GM10266 (cell line): ENCODE measurements at regions not wholly inside any gene's neighbourhood (a gene's known extent, or its start where the extent isn't known, plus 50 kb on each side); places are given as distances from the start of the nearest gene placed in this dataset.

Experiments used
- DNase-seq: peaks from one replicate; pipeline ENCODE4 v3.0.0; 2012; ENCODE audit errors: extremely low spot score
- TF ChIP-seq, protein P1 (sequence below): IDR thresholded peaks from 2 replicates; pipeline ENCODE4 v1.5.1; 2012; ENCODE audit warnings: mild to moderate bottlenecking, low read depth; ENCODE audit not compliant: control insufficient read depth, insufficient read depth; ENCODE audit errors: missing control alignments

DNA sequence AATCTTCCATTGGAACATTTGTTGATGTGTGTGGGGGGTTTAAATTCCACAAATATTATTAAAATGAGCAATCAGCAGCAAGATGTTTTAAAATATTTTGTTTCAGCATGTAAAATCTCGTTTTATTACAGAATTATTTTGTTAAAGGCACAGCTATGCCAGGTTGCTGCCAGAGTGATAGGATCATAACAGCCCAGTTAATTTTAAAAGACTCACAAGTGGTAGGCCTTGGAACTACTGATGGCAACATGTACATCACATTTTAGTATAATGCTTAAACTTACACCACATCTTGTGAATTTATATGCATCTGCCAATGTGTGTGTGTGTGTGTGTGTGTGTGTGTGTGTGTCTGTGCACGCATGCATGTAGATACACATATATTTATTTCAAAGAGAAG is 97.8 kb upstream of the SPRY1 start:
- DNase-seq, result no peak
- TF ChIP-seq, protein P1, sequence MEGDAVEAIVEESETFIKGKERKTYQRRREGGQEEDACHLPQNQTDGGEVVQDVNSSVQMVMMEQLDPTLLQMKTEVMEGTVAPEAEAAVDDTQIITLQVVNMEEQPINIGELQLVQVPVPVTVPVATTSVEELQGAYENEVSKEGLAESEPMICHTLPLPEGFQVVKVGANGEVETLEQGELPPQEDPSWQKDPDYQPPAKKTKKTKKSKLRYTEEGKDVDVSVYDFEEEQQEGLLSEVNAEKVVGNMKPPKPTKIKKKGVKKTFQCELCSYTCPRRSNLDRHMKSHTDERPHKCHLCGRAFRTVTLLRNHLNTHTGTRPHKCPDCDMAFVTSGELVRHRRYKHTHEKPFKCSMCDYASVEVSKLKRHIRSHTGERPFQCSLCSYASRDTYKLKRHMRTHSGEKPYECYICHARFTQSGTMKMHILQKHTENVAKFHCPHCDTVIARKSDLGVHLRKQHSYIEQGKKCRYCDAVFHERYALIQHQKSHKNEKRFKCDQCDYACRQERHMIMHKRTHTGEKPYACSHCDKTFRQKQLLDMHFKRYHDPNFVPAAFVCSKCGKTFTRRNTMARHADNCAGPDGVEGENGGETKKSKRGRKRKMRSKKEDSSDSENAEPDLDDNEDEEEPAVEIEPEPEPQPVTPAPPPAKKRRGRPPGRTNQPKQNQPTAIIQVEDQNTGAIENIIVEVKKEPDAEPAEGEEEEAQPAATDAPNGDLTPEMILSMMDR, result no peak

DNA sequence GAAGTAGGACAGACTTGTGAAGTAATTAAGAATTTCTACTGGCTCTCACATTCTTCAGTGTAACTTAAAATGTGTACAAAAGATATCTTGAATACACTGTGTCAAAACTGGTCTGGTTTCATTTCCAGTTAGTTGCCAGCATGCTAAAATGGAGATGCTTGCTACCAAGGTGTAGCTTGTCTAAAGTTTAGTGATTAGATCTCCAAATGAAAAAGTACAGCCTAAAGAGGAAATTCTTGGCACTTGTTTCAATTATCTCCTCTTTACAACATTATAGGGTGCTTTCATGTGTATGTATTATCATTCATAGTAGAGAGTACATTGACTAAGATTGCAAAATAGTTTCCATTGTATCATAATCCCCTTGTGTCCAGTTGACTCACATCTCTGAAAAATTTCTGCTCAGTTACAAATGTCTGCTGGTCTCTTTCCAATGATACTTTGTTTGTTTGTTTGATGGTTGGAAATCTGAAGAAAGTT is 97.3 kb upstream of the SPRY1 start:
- TF ChIP-seq, protein P1, result no peak
- no peak for DNase-seq

DNA sequence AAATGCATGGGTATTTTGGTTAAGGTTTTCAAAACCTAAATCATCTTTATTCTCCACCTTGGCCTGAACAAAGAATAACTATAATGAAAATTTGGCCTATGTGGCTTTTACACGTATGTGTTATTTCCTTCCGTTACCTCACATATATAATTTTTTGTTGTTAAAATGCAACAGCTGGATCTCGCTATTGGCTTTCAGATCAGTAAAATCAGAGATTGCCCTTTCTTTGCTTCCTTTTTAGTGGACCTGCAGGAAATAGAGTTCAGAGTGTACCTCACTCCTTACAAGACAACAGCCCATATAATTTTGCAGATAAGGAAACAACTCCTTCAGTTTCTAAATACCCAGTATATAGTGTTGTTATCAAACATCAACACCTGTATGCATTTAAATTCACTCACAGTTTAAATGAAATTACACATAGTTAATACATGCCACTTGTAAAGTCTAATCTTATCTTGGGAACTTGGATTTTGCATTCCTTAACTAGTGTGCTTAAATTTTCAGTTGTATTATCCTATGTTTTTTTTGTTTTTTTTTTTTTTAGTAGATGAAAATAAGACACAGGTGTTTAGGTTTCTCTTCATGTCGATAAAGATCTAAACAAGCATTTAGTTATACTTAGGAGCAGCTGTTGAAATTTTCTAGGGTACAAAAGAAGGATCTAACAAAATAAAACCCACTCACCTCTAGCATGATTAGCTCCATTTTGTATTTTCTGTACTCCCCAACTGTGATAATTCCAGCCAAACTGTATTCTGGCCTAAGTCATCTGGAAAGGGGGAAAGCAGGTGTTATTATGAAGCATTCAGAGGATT is 96.2 kb upstream of the SPRY1 start:
- TF ChIP-seq, protein P1, result no peak
- no peak for DNase-seq

DNA sequence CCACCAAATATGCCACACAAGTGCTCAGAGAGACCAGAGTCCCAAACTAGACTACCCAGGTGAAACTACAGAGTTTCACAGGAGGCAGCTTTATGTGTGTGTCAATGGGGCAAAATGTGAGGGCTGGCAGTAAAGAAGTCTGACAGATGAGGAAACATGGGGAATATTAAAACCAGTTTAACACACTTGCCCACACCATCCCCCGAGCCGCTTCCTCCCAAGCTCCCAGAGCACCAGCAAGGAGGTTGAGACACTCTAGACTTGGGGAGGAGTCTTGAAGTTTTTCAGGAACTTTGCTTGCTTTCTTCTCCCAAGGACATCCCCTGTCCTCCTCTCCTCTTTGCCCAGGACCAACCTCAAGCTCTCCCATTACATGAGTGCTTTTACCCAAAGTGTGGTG is 94.7 kb upstream of the SPRY1 start:
- no peak for DNase-seq
- TF ChIP-seq, protein P1, result no peak

DNA sequence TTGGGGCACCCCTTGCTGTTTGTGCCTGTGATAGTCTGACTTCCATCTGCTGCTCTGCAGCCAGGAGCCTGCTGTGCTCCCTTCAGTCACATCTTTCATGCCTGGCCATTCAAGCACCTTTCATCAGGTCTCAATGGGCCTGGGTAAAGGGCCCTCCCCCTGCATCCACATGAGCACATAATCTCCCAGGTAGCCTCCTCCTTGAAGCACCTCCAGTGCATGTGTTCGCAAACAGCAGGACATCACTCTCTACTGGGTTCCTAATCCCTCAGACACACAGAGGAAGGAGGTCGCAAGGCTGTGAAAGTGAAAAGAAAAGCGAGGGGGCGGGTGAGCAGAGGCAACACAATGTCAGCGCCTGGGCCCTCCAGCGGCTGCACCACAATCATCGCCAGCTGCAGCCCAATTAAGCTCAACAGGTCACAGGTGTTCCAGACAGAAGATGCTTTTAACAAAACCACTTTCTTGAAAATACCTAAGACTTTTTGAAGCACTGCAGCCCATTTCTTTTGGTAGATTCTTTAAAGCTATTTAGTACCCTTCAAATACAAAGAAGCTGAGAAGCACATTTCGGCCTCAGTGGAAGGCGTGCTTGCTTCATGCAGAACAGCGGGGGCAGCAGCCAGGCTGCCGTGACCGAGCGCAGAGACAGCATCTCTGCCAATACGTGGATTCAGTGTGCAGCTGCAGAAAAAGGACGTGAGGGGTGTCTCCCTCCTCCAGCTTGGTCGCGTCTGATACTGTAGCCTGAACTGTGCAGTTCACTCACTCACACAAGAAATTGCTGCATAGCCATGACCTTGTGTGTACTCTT is 92.2 kb upstream of the SPRY1 start:
- no peak for DNase-seq
- TF ChIP-seq, protein P1, result no peak

DNA sequence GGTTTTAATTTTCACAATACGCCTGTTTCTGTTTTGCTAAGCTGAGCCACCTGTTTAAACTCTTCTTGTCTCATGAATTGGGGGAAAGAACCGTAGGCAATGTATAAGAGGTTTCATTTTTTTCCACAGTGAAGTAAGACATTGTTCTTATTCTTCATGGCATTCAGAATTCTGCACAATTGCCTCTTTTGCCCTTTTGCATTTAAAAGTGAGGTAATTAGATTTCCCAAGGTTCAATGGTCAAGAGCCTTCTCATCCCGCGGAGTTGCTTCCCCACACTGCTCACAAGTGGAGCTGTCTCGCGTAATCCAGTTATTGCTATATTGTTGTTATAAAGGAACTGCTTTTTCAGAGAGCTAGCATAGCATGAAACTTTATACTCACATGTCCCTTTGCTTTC is 90.9 kb upstream of the SPRY1 start:
- DNase-seq, result no peak
- TF ChIP-seq, protein P1, result no peak
